ENCODE measurements at regions not wholly inside any gene's neighbourhood (a gene's known extent, or its start where the extent isn't known, plus 50 kb on each side); places are given as distances from the start of the nearest gene placed in this dataset.

DNA sequence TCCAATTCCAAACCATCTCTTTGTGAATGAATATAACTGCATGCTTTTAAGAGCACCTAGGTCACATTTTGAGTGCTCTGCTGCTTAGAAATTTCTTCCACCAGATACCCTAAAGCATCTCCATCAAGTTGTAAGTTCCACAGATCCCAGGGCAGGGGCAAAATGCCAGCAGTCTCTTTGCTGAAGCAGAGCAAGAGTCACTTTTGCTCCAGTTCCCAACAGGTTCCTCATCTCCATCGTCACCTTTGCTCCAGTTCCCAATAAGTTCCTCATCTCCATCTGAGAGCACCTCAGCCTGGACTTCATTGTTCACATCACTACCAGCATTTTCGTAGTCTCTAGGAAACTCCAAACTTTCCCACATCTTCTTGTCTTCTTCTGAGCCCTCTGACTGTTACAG lies 116.7 kb upstream of the ALKAL2 start:
- TF ChIP-seq, protein P1, sequence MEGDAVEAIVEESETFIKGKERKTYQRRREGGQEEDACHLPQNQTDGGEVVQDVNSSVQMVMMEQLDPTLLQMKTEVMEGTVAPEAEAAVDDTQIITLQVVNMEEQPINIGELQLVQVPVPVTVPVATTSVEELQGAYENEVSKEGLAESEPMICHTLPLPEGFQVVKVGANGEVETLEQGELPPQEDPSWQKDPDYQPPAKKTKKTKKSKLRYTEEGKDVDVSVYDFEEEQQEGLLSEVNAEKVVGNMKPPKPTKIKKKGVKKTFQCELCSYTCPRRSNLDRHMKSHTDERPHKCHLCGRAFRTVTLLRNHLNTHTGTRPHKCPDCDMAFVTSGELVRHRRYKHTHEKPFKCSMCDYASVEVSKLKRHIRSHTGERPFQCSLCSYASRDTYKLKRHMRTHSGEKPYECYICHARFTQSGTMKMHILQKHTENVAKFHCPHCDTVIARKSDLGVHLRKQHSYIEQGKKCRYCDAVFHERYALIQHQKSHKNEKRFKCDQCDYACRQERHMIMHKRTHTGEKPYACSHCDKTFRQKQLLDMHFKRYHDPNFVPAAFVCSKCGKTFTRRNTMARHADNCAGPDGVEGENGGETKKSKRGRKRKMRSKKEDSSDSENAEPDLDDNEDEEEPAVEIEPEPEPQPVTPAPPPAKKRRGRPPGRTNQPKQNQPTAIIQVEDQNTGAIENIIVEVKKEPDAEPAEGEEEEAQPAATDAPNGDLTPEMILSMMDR (IDR thresholded peaks at IDR 0.05; ENCODE audit: low read depth, low read length) = no peak
- TF ChIP-seq EZH2phosphoT487 (IDR thresholded peaks at IDR 0.05; ENCODE audit: low read depth) = no peak

All from OCI-LY3 (cell line).